ENCODE measurements at regions not wholly inside any gene's neighbourhood (a gene's known extent, or its start where the extent isn't known, plus 50 kb on each side); places are given as distances from the start of the nearest gene placed in this dataset.

GRCh38 chr20:52859156-52859876 lies 112.8 kb upstream of the TSHZ2 start:
- TF ChIP-seq CTCF (IDR thresholded peaks at IDR 0.05 in 2 of 3, conservative IDR thresholded peaks at IDR 0.05 in 1 of 3; ENCODE audit: borderline replicate concordance in 1 of 3, insufficient read depth in 1 of 3, low read depth in 2 of 3, low read length in 2 of 3) (no peak), POLR2A (IDR thresholded peaks at IDR 0.05; ENCODE audit: borderline replicate concordance, extremely low read depth, insufficient read depth, insufficient read length) (no peak), SRF (IDR thresholded peaks at IDR 0.05; ENCODE audit: low read depth) (no peak), YY1 (IDR thresholded peaks at IDR 0.05; ENCODE audit: extremely low read depth, insufficient replicate concordance, low read depth, low read length) (no peak)

Data from HCT116 (cell line).